Left ventricle myocardium superior (tissue), 1 donor: ENCODE measurements at regions not wholly inside any gene's neighbourhood (a gene's known extent, or its start where the extent isn't known, plus 50 kb on each side); places are given as distances from the start of the nearest gene placed in this dataset.

Source experiments
- ATAC-seq: fragments of 200-7000 bp; cut with Tn5 transposase; one replicate; pipeline ENCODE4 v1.9.1; 2020; ENCODE audit warnings: mild to moderate bottlenecking, moderate library complexity
- DNase-seq: peaks from one replicate; pipeline ENCODE4 v3.0.0-alpha.2; 2020
- intact Hi-C: fragments of 100-400 bp; cut with micrococcal nuclease; formaldehyde crosslinking; loops from one replicate; pipeline ENCODE4 v1.11.0; 2022
- donor health status: DM: no; HTN: yes; CAD: no; lungs with severe emphysema.

DNA sequence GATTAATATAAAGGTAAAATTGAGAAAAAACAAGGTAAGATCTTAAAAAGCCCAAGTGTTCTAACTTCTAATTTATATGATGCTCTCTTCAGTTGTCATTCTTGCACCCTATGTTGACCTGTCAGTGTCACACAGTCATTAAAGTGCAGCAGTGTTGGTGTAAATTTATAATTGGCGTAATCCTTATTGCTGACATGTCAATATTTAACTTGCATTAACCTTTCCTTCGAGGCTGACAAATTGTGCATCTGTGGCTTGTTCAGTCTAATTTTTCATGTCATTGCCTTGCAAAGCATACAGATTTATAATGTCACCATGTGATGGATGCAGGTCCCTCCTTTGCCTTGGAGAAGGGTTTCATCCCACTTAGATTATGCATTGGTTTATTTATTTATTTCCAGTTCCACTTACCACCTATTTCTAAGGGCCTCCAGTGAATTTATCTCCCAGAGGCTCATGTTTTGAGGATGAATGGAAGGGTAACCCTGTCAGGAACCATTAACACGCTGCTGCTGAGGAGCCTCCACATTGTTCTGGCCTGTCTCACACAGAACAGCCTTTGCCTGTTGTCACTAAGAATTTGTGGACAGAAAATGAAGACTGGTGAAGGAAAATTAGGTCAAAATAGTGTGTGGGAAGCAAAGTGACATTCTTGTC is 1098.5 kb upstream of the LCORL start:
- no peak for ATAC-seq
- DNase-seq: no peak
- intact Hi-C loops: no loop called here

DNA sequence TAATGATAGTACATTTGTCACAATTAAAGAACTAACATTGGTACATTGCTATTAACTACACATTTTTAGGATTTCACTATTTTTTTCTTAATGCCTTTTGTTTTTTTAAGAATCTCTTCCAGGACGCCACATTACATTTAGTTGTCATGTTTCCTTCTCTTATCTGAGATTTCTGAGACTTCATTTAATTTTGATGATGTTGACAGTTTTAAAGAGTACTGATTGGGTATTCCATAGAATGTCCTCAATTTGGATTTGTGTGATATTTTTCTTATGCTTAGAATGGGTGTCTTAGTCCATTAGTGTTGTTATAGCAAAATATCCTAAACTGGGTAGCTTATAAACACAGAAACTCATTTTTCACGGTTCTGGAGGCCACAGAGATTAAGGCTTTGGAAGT is 1095.5 kb upstream of the LCORL start:
- ATAC-seq (no peak), DNase-seq (no peak)
- intact Hi-C loops: no loop called here

DNA sequence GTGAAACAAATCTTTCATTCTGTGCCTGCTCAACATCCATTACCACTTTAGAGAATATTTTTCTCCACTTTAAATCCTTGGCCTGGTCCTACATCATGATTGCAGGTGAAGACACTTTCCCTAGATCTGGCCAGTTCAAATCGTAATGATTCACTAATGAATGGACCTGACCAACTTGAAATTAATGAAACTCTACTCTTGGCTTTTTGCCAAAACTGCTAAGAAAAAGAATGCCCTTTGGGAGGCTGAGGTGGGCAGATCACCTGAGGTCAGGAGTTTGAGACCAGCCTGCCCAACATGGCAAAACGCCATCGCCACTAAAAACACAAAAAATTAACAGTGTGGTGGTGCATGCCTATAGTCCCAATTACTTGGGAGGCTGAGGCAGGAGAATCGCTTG is 1082.6 kb upstream of the LCORL start:
- ATAC-seq: no peak
- no peak for DNase-seq
- intact Hi-C loops: no loop called here

DNA sequence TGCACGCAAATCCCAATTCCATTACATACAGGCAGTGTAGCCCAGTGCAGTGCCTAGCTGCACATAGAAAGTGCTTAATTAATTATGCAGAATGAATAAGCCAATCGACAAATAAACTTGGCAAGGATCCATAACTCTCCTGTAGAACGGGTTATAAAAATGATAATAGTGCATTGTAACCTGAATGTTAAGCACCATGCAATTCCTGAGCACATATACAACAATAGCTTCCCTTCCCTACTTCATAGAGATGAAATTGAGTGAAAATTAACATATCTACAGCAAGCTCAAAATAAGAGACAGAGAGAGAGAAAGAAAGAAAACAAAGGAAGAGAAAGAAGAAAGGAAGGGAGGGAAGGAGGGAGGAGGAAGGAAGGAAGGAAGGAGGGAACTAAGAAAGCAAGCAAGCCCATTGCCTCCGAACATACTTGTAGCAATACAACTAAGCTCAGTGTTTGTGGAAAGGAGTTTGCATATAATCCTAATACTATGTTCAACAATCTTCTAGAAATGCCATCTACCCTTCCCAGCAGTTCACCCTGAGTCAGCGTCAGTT is 1074.0 kb upstream of the LCORL start:
- DNase-seq (no peak), ATAC-seq (no peak)
- intact Hi-C loops: no loop called here

DNA sequence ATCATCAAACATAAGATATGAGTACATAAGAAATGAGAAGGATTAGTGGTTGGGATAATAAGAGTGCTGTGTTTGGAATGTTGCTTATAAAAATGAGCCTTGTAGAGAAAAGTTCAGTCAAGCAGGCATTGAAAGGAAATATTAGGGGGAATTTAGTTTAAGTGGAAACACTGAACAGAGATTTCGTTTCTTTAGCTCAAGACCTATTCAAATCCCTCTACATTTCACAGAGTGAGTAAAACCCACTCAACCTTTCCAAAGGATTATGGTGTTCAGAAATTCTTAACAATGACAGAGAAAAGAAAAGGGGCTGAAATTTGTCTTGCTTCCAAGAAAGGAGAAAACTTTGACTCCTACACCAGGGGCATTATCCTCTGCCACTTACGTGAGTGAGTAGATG is 1072.4 kb upstream of the LCORL start:
- ATAC-seq (no peak), DNase-seq (no peak)
- intact Hi-C loops: no loop called here

DNA sequence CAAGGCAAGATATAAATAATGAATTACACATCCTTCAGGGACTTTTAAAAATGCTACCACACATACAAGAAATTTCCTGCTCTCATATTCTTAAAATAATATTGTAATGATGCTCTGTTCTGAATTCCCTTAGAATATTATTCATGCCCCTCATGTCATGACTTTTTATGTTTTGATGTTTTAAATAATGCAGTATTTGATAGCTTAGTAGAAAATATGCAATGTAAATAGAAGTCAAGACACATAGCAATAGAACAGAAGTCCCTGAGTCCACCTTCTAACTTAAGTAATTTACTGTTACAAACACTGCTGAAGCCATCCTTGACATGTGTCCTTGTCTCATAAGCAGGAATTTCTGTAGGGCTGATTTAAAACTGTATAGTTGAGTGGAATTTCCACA is 1071.2 kb upstream of the LCORL start:
- intact Hi-C loops: no loop called here
- ATAC-seq (no peak), DNase-seq (no peak)

DNA sequence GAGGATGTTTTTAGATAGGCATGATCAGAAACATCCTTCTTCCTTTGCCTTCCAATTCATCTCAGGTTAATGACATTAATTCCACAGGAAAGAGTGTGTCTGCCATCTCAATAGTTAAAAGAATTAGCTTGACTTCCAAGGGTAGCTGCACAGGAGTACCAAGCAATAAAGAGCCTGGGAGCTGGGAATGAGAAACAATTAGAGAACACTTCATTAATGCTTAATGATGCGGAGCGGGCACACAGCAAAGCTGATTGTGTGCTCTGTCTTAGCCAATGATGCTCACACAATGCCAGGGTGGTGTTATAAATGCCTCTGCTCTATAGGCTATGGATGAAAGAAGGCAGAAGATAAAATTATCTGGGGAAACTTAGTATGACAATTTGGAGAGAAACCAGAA is 1052.5 kb upstream of the LCORL start:
- ATAC-seq (no peak), DNase-seq (no peak)
- intact Hi-C loops: no loop called here

DNA sequence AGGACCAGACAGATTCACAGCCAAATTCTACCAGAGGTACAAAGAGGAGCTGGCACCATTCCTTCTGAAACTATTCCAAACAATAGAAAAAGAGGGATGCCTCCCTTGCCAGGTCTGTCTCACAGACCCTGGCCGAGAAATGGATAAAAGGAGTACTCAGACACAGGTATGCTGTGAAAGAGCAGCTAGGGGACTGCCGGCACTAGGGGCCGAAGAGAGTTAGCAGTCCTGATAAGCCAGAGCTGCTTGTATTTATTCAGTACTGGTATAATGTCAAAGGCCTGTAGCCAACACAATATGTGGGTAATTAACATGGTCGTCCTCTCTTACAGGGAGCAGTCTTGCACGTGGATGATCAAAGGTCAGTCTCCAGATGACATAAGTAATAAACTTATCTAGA is 1042.1 kb upstream of the LCORL start:
- ATAC-seq: no peak
- no peak for DNase-seq
- intact Hi-C loops: no loop called here

DNA sequence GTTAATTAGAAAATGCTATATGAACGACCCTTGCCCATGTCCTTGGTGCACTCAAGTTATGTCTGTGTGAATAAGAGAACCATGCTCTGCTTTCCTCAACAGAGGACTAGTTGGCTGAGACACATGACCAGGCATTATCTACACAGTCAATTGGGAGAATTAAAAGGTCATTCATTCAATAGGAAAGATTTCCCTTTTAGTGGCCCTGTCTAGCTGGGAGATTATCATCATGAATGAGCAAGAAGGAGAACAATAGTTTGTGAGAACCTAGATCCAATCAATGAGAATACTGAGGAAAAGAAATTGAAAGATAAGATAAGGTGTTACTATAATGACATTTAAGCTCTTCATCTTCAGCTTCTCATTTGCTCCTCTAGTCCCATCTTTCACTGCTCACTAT is 1033.4 kb upstream of the LCORL start:
- intact Hi-C loops: no loop called here
- ATAC-seq (no peak), DNase-seq (no peak)

DNA sequence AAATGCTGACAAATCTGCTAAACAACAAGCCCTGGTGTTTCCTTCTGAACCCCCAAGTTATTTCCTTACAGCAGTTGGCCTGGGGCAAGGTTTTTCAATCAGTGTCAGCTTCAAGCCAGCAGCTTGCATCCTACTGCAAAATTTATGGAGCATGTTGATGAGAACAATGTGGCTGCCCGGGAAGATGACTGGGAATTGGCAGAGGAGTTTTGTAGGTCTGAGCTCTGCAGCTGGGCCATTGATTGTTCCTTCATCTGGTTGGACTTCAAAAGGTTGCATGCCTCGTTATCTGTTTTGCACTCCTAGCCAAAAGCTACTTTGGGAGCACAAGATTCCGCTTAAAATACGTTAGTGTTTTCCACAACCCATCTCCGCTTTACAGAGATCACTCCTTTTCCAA is 1030.3 kb upstream of the LCORL start:
- DNase-seq (no peak), ATAC-seq (no peak)
- intact Hi-C loops: no loop called here

DNA sequence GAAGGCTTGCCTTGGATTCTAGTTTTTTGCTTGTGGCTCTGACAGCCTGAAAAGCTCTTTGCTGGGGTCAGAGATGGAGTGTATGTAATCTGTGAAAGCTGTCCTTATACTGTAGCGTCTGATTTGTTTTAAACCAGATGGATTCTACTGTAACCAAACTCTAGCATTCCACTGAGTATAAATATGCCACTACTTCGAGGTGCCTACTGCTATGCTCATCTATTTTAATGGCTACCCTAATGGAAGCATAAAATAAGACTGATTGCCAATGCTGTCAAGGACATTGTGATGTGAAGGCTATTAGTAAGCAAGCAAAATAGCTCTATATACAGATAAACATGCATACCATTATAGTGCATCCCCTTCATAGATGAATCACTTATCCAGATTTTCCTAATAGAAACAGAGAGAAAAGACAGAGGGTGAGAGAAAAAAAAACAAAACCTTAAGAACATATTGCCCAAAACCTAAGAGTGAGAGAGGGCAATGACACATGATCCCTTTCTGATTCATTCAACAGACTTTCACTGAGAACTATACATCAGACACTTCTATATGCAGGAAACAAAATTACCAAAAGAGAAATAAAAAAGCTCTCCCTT is 1025.8 kb upstream of the LCORL start:
- no peak for DNase-seq

DNA sequence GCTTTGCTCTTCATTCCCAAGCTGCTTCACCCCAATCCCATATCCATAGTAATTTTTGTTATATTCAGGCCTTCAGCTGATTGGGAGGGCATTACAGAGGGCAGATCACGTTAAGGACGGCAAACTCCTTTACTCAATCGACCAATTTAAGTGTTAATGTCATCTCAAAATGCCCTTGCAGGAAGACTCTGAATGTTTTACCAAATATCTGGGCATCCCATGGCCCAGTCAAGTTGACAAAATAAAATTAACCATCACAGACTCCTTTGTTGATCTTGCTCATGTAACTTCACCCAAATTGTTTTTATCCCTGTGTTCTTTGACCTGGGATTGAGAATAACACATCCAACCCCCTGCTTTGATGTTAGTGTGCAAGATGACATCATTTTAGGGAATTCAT is 1018.3 kb upstream of the LCORL start:
- ATAC-seq (no peak), DNase-seq (no peak)
- intact Hi-C loops: no loop called here

More for the DNA sequence above, 1025.8 kb upstream of the LCORL start:
- intact Hi-C loops: no loop called here
- no peak for ATAC-seq

DNA sequence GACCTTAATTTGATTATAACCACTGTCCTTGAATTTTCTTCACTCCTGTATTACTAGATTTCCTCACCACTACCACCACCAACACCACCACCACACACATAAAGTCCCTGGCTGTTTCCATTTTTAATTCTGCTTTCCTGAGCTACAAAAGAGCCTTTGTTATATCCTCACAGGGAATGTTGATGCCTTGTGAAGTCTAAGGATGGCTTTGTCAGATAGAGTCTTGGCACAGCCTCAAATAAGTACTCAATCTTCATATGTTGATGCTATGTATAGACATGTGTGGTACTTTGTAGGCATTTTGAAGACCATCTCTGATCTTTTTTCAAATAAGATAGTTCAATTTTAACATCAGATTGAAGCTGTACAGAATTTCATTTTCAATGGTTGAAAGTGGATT is 1016.7 kb upstream of the LCORL start:
- DNase-seq (no peak), ATAC-seq (no peak)
- intact Hi-C loops: no loop called here

DNA sequence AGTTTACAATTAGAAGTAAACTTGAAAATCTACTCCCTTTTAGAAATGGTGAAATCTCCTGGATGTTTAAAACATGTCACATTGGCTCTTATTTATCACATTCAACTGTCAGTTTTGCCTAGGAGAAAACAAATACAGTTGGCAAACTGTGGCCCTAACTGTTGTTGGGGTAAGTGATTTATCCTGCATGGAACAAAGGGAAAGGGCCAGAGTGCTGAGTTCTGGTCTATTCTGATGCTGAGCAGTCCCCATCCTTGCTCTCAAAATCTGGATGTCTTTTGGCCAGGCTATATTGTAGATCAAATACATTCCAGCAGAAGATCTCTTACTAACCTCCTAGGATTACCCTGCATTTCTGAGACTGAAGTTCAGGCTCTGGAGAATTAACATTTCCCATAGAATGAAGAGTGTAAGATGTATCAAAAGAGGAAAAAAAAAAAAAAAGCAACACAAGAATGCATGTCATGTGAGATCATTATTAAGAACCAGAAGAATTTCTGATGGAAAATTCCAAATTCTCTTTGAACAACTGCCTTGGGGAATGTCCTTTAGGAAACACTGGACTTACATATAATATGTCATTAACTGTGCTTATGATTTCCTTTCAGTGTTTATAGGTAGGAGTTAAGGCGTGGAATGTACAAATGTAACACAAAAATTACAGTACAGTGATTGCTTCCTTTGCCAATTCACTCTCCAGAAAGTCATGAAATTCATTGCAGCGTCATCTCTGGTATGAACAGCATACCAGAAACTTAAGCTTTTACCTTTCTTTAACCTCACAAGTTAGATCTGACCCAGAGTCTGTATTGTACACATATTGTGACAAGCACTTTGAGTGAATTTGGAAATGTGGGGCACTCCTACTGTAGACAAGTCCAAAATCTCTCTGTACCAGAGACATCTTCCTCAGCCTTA is 1012.5 kb upstream of the LCORL start:
- intact Hi-C loops: no loop called here
- ATAC-seq (no peak), DNase-seq (no peak)

DNA sequence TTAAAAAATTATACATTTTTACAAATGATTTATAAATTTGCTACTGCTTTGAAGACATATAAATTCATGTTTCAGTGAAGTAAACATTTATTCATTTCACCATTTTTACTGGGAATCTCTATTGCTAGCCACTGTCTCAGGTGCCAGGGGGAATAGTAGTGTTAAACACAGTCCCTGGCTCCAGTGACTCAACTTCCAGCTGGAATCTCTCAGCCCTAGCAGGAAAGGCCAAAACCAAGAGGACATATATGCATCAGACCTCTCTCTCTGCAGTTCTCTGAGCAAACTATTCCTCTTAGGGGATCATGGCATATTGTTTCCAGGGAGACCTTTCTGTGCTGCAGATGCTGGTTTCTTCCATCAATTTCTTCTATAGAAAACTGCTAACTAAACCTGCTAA is 1009.0 kb upstream of the LCORL start:
- no peak for ATAC-seq
- DNase-seq: no peak
- intact Hi-C loops: no loop called here

DNA sequence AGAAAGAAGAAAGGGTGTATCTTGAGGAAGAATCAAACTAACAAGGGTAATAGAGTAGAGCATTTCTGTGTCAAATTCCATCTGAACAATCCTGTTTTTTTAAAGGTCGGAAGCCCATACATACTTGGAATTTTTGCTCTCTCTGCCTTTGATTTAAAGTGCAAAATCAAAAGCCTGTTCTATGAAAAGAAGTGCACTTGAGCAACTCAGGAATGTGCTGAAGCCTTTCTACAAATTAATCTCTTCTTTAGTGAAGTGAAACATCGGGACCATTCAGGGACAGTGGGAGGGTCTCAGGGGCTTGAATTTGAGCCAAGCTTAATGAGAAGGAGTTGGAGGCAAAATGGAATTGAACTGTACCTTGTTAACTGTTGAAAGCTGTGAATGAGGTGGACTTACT is 1008.5 kb upstream of the LCORL start:
- ATAC-seq: no peak
- intact Hi-C loops: no loop called here
- DNase-seq: no peak

DNA sequence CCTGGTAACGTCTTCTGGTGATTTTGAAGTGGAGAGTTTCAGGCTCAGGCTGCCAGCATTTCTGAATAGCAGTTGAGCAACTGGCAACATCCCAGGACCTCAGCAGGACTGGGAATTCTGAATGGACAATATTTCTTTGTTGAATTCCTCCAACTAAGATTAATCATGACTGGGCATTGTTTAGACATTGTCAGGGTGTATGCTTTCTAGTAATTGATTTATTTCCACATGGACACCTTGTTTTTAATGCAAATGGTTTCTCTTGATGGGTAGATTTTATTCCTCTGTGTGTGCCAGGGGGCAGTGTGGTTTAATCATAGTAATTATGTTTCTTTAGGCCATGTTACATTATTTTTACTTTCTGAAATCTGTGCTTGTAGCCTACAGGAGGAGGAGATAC is 1004.7 kb upstream of the LCORL start:
- intact Hi-C loops: no loop called here
- no peak for DNase-seq
- ATAC-seq: no peak

DNA sequence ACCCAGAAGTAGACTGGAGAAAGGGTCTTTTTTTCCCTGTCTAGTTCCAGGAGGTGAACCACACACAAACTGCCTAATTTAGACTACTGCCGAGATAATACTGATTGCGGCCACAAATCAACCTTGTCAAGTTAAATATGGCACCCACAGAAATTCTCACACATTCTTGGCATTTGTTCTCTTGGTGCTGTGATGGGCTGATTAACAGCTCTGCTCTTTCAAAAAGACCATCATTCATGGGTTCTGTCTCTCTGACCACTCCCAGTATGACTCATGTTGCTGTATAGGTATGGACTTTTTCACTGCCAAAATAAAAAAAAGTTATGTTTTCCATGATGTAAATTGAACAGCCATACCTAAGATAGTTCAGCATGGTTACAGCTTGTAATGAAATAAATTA is 1003.5 kb upstream of the LCORL start:
- no peak for DNase-seq
- no peak for ATAC-seq
- intact Hi-C loops: no loop called here

DNA sequence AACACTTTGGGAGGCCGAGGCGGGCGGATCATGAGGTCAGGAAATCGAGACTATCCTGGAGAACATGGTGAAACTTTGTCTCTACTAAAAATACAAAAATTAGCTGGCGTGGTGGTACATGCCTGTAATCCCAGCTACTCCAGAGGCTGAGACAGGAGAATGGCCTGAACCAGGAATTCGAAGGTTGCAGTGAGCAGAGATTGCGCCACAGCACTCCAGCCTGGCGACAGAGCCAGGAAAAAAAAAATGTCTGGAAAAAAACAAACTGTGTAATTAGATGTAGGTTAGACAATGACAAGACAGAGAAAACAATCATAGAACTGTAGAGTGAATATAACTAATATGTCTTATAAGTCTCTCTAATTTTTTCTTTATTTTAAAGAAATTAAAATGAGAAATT is 1002.5 kb upstream of the LCORL start:
- no peak for ATAC-seq
- DNase-seq: no peak
- intact Hi-C loops: no loop called here

DNA sequence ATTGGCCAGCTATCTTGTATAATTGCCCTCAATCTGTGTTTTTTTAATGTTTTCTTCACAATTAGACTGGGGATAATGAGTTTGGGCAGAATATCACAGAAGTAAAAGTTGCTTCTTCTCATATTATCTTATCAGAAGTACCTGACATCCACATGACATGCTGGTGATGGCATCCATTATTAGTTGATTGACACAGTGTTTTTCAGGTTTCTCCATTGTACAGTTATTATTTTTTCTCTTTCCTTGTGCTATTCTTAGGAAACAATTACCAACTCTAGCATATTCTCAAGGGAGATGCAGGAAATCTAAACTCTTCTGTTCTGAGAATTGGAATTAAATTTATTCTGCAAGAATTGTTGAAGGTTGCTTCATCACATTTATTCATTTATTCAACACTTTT is 1000.1 kb upstream of the LCORL start:
- intact Hi-C loops: no loop called here
- DNase-seq (no peak), ATAC-seq (no peak)
